Hepatocyte (in vitro differentiated cells): ENCODE measurements at regions not wholly inside any gene's neighbourhood (a gene's known extent, or its start where the extent isn't known, plus 50 kb on each side); places are given as distances from the start of the nearest gene placed in this dataset.
A peak's percentile ranks its signal among the peaks of the same experiment; 100 is the strongest.

ENCODE experiments used
- DNase-seq: peaks from one replicate; pipeline ENCODE4 v3.0.0-alpha.2; 2016; ENCODE audit warnings: low spot score
- H2AFZ ChIP-seq: fragments of 200-600 bp; sonication (generic); 2 replicates; pipeline ENCODE4 v1.6.0; 2016; ENCODE audit warnings: antibody characterized with exemption, mild to moderate bottlenecking
- H3K27ac ChIP-seq: fragments of 200-600 bp; sonication (generic); 2 replicates; pipeline ENCODE4 v1.5.1; 2016; ENCODE audit warnings: mild to moderate bottlenecking
- H3K27me3 ChIP-seq: fragments of 200-600 bp; sonication (generic); 2 replicates; pipeline ENCODE4 v1.6.1; 2016
- H3K36me3 ChIP-seq: fragments of 200-600 bp; sonication (generic); replicated peaks from 2 replicates; pipeline ENCODE4 v1.5.1; 2016; ENCODE audit warnings: low read depth; ENCODE audit not compliant: insufficient read depth
- H3K4me1 ChIP-seq: fragments of 200-600 bp; sonication (generic); 2 replicates; pipeline ENCODE4 v1.5.1; 2016; ENCODE audit warnings: mild to moderate bottlenecking, moderate library complexity; ENCODE audit not compliant: insufficient read depth
- H3K4me2 ChIP-seq: fragments of 200-600 bp; sonication (generic); 2 replicates; pipeline ENCODE4 v1.6.0; 2016
- H3K4me3 ChIP-seq: fragments of 200-600 bp; sonication (generic); 2 replicates; pipeline ENCODE4 v1.5.1; 2016; ENCODE audit warnings: mild to moderate bottlenecking
- H3K79me2 ChIP-seq: fragments of 200-600 bp; sonication (generic); 2 replicates; pipeline ENCODE4 v1.6.0; 2017; ENCODE audit warnings: mild to moderate bottlenecking
- H3K9me2 ChIP-seq: fragments of 200-600 bp; sonication (generic); replicated peaks from 2 replicates; pipeline ENCODE4 v1.6.0; 2017; ENCODE audit warnings: mild to moderate bottlenecking; ENCODE audit not compliant: insufficient read depth
- H3K9me3 ChIP-seq: fragments of 200-600 bp; sonication (generic); 2 replicates; pipeline ENCODE4 v1.5.1; 2016; ENCODE audit warnings: low read depth, mild to moderate bottlenecking
- H4K20me1 ChIP-seq: fragments of 200-600 bp; sonication (generic); 2 replicates; pipeline ENCODE4 v1.6.0; 2016; ENCODE audit warnings: mild to moderate bottlenecking; ENCODE audit not compliant: insufficient read depth, poor library complexity, severe bottlenecking
- CTCF ChIP-seq: fragments of 200-600 bp; sonication (generic); IDR thresholded peaks from 2 replicates; pipeline ENCODE4 v1.5.1; 2016; ENCODE audit warnings: antibody characterized with exemption, mild to moderate bottlenecking; ENCODE audit not compliant: poor library complexity
- EZH2 ChIP-seq: fragments of 200-600 bp; sonication (generic); IDR thresholded peaks from 2 replicates; pipeline ENCODE4 v1.6.1; 2016; ENCODE audit warnings: antibody characterized with exemption, mild to moderate bottlenecking, borderline replicate concordance
- EZH2phosphoT487 ChIP-seq: fragments of 200-600 bp; sonication (generic); IDR thresholded peaks from one replicate; pipeline ENCODE4 v1.6.1; 2018; ENCODE audit warnings: antibody characterized with exemption, mild to moderate bottlenecking, low read depth, moderate library complexity; ENCODE audit not compliant: unreplicated experiment, severe bottlenecking
- WGBS: methylation state at CpG from one replicate; pipeline ENCODE4 v1.1.6; 2016; ENCODE audit warnings: low lambda C conversion rate; ENCODE audit errors: missing lambda C conversion rate; 5-methylcytosine and 5-hydroxymethylcytosine counted together

DNA sequence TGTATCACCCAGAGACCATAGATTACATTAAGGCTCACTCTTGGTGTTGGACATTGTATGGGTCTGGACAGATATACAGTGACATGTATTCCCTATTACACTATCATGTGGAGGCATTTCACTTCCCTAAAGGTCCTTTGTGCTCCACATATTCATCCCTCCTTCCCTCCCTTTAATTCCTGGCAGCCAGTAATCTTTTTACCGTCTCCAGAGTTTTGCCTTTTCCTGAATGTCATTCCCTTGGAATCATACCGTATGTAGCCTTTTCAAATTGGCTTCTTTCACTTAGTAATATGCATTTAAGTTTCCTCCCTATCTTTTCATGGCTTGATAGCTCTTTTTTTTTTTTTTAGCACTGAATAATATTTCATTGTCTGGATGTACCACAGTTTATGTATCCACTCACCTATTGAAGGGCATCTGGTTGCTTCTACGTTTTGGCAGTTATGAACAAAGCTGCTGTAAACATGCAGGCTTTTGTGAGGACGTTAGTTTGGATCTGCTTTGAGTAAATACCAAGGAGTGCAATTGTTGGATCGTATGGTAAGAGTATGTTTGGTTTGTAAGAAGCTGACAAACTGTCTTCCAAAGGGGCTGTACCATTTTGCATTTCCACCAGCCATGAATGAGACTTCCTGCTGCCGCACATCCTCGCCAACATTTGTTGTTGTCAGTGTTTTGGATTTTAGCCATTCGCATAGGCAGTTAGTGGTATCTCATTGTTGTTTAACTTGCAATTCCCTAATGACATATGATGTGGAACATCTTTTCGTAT is 122.1 kb upstream of the SMIM23 start:
- Histone ChIP-seq H3K4me2 (no peak overlapping the region), H3K27me3 (no peaks in the 10 kb centered on the region), H3K4me1 (peaks cover 3% of the 10 kb centered on the region), H3K4me3 (no peak overlapping the region), H3K9me2 (no peaks in the 10 kb centered on the region), H3K79me2 (no peaks in the 10 kb centered on the region), H3K9me3 (no peaks in the 10 kb centered on the region), H2AFZ (no peak overlapping the region), H4K20me1 (no peaks in the 10 kb centered on the region), H3K27ac (no peak overlapping the region), H3K36me3 (no peaks in the 10 kb centered on the region)
- no peak for DNase-seq
- 82% methylated on average over 9 of the region's 9 CpGs for WGBS
- TF ChIP-seq CTCF = no peak
- no peak for TF ChIP-seq EZH2
- TF ChIP-seq EZH2phosphoT487 = no peak

GRCh38 chr5:171664489-171664888 is 121.1 kb upstream of the SMIM23 start:
- no peak for DNase-seq
- H4K20me1 ChIP-seq = no peaks in the 10 kb centered on the region
- H3K4me1 ChIP-seq = peaks cover 3% of the 10 kb centered on the region
- no peak overlapping the region for H3K27ac ChIP-seq
- no peaks in the 10 kb centered on the region for H3K27me3 ChIP-seq
- WGBS = 71% methylated on average over 4 of the region's 4 CpGs
- no peaks in the 10 kb centered on the region for H3K36me3 ChIP-seq
- no peaks in the 10 kb centered on the region for H3K9me3 ChIP-seq
- H3K9me2 ChIP-seq = no peaks in the 10 kb centered on the region
- no peak overlapping the region for H3K4me3 ChIP-seq
- TF ChIP-seq EZH2 (no peak), CTCF (no peak), EZH2phosphoT487 (no peak)
- no peak overlapping the region for H3K4me2 ChIP-seq
- H2AFZ ChIP-seq = no peak overlapping the region
- H3K79me2 ChIP-seq = no peaks in the 10 kb centered on the region

GRCh38 chr5:171666815-171667214 is 118.8 kb upstream of the SMIM23 start:
- Histone ChIP-seq H3K79me2 (no peaks in the 10 kb centered on the region), H3K27ac (no peak overlapping the region), H3K9me3 (no peaks in the 10 kb centered on the region), H3K4me1 (peaks cover 3% of the 10 kb centered on the region), H4K20me1 (no peaks in the 10 kb centered on the region), H3K9me2 (no peaks in the 10 kb centered on the region), H3K4me3 (no peak overlapping the region), H3K36me3 (no peaks in the 10 kb centered on the region), H2AFZ (no peak overlapping the region), H3K4me2 (no peak overlapping the region), H3K27me3 (peaks cover 6% of the 10 kb centered on the region)
- WGBS = 93% methylated on average over 10 of the region's 10 CpGs
- TF ChIP-seq EZH2 = no peak
- no peak for TF ChIP-seq EZH2phosphoT487
- DNase-seq = no peak

- no peaks in the 10 kb centered on the region for H3K79me2 ChIP-seq
- no peaks in the 10 kb centered on the region for H4K20me1 ChIP-seq
- no peaks in the 10 kb centered on the region for H3K9me2 ChIP-seq
- H3K9me3 ChIP-seq = no peaks in the 10 kb centered on the region
- DNase-seq = peak; percentile 55
- H3K4me3 ChIP-seq = no peak overlapping the region
- peak overlapping the region; percentile 9 for H3K4me2 ChIP-seq
- TF ChIP-seq EZH2phosphoT487 = no peak
- no peak for TF ChIP-seq EZH2
- no peak for TF ChIP-seq CTCF
- H3K4me1 ChIP-seq = peaks cover 3% of the 10 kb centered on the region
- H3K27ac ChIP-seq = peak overlapping the region; percentile 20
- no peak overlapping the region for H2AFZ ChIP-seq
- H3K36me3 ChIP-seq = no peaks in the 10 kb centered on the region
- 49% methylated on average over 29 of the region's 30 CpGs for WGBS
- H3K27me3 ChIP-seq = peaks cover 6% of the 10 kb centered on the region
Measured at GRCh38 chr5:171667341-171668096, 118.1 kb upstream of the SMIM23 start.
